ENCODE measurements at regions not wholly inside any gene's neighbourhood (a gene's known extent, or its start where the extent isn't known, plus 50 kb on each side); places are given as distances from the start of the nearest gene placed in this dataset.

- no peak for DNase-seq
These were observed 329.8 kb upstream of the RASGRP1 start for GRCh38 chr15:38894243-38894948.

DNA sequence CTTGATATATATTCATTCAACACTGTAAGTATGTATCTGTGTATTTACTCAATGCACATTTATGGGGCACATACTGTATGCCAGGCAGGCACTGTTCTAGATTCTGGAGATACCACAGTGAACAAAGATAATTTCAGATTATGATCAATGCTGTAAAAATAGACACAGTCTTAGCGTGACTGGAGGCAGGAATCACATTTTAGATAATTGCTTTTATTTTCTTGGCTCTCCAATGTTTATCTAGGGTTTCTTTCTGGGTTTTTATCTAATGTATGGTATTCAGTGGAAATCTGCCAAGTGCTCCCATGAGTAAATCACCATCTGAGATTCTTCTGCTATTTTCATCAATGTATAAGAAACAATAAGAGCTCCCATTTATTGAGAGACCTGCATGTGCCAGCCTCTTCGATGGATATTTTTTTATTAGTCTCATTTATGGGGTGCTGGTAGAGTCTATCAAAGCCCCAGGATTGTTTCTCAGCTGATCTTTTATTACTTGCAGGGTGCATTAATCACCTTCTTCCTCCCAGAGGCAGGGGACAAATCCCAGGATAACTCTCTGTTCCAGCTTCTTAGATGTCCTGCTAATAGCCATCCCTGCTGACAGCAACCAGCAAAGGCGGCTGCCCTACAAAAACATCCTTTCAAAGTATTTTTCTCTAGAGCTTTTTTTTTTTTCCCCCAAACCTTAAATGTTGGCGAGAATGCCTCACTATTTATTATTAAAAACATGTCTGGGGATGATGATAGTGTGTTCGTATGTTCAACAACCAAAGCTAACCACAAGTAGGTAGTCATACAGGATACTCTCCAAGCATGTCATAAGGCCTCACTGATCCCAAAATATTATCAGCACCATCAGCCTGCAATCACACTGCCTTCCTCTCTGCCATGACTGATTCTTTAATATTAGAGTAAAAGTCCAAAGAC lies 331.0 kb upstream of the RASGRP1 start:
- DNase-seq = no peak

- DNase-seq = no peak
These were observed 332.0 kb upstream of the RASGRP1 start for GRCh38 chr15:38896647-38897046.

DNA sequence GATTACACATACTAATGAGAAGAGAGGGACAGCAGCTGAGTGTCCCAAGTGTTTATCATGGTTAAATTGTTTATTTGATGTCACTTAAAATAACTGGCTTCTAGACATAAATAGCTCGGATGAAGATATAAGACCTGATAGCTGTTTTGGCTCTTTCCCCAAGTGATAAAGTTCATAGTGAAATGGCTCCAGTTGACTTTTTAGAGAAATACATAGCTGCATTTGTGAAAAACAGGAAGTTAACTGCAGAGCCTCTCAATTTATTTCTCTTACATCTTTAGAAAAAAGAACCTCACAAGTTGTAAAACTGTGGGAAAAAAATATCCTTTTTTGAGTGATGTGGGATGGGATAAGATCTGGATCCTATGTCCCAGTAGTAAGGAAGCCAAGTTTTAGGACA lies 332.9 kb upstream of the RASGRP1 start:
- DNase-seq = no peak

DNA sequence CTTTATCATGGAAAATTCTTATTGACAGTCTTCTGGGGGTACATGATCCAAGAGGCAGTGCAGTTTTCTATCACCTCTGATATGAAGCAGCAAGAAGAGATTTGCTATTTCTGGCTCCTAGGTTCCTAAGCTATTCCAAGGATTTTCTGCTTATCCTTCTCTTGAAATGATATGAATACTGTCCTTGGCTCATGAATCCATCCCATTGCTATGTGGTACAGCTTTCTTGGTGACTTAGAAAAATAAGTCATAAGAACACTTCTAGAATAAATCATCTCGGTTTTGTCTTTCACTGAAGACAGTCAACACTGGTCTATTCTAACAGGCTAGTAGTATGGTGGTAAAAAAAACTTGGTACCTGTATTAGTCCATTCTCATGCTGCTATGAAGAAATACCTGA lies 333.6 kb upstream of the RASGRP1 start:
- no peak for DNase-seq

DNA sequence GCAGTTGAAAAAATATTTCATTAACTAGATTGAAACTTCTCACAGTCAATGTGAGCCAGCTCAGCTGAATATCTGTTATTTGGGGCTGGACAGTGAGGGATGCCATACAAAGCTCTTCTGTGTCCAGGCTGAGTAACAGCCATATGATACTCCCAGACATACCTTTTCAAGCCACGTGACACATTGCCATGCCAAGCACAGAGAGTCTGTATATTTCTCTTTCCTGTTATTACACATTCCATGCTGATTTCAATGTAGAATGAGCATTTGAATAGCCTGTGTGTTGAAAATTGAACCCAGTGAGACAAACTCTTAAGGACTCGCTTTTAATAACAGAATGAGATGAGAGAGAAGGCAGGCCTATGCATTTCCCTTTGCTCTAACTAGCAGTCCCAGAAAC lies 334.7 kb upstream of the RASGRP1 start:
- DNase-seq = no peak

GRCh38 chr15:38904298-38904697 lies 339.7 kb upstream of the RASGRP1 start:
- no peak for DNase-seq

DNA sequence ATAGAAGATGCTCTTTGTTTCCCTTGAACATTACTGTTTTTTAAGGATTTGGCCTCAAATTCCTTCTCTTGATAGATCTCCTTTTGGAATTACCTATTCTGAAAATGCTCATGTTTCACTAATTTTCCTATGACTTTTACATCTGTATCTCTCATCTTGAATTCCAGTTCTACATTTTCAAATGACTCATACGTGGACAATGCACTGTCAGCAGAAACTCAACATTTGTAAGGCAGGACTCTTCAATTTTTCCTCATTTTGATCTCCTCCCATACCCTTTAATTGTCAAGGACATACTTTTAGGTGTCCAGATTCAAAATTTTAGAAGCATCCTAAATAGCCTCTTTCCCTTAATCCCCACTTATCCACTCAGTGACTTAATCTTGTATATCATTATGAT lies 341.0 kb upstream of the RASGRP1 start:
- DNase-seq = no peak

DNA sequence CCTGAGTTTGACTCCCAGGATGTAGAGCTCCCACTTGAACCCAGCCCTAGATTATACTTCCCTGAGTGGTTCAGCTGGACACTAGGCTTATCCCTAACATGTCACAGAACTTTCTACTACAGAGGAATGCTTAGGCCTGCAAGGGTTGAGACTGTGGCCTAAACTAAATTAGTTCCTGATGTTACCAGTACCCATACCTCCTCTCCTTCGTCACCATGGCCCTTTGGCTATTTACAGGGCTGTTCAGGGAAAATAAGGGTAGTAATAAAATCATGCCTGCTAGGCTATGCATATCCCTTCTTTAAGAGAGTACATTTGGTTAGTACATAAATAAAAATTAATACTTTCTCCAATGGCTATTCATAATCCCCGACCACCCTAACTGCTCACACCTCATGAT lies 356.4 kb upstream of the RASGRP1 start:
- no peak for DNase-seq

DNA sequence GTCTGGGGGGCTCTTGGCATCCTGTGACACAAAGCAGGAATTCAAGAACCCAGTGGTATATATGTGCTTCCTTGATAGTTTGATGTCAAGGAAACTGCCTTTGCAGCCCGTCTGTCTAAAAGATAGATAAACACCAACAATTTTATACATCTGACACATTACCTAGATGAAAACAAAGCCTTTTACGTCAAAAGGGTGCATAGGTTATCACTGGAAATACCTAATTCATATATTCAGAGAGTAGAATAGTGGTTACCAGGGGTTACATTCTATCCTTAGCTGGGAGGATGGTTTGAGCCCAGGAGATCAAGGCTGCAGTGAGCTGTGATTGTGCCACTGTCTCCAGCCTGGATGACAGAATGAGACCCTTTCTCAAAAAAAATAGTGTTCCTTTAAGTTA lies 356.9 kb upstream of the RASGRP1 start:
- DNase-seq = no peak

DNA sequence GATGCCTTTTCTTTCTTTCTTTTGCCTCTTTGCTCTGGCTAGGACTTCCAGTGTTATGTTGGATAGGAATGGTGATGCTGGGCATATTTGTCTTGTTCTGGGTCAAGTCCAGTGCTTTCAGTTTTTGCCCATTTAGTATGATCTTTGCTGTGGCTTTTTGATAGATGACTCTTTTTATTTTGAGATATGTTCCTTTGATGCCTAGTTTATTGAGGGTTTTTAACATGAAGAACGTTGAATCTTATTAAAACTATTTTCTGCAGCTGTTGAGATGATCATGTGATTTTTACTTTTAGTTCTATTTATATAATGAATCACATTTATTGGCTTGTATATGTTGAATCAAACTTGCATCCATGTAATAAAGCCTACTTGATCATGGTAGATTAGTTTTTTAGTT lies 363.8 kb upstream of the RASGRP1 start:
- DNase-seq = no peak

- DNase-seq = no peak
These were observed 366.4 kb upstream of the RASGRP1 start for GRCh38 chr15:38930851-38931572.

DNA sequence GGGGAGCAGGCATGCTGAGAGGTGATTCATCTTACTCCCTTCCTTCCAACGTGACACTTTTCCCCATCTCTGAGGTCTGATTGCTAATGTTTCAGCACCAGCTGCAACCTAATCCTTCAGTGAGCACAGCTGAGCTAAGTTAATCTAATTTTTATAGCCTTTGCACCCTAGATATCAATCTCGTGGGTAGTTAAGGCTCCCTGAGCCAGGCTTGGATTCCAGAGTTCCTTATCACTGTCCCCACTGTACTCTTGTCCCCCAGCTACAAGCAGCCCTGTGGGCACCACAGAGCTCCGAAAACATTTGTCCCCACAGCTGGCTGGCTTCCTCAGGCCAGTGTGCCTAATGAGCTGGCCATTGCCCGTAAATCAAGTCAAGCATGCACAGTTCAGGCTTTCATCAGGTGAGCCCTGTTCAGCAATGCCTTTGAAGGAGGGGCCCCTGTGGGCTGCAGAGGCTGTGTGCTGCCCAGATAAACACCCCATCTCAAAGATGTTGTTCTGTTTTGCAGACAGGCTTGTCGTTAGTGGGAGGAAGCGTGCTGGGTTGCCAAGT lies 376.9 kb upstream of the RASGRP1 start:
- DNase-seq = no peak

DNA sequence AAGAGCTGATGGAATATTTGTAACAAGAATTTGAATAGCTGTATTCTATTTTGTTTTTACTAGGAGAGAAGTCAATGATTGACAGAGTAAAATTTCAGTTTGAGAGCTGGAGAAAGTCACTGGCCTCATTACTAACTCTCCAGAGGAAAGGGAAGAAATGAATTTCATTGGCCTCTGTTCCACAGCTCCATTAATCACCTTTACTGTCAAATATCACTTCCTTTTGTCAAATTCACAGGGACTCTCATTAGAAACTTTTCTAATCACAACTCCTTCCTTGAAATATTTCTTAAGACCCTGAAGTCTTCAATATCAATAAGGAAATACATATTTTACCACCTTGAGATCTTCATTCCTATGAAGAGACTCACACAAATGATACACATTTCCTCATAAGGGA lies 379.9 kb upstream of the RASGRP1 start:
- DNase-seq = no peak

GRCh38 chr15:38945551-38946298 lies 381.1 kb upstream of the RASGRP1 start:
- no peak for DNase-seq

DNA sequence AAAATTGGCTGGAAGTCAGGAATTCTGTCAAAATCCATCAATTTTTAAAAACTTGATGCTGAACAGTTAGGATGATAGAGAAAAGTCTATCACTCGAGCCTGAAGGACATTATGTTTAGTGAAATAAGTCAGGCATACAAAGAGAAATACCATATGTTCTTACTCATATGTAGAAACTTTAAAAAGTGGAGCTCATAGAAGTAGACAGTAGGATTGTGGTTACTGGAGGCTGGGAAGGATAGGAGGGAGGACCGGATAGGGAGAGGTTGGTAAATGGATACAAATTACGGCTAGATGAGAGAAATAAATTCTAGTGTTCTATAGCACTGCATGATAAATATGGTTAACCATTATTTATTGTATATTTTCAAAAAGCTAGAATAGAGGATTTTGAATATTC lies 389.5 kb upstream of the RASGRP1 start:
- no peak for DNase-seq

DNA sequence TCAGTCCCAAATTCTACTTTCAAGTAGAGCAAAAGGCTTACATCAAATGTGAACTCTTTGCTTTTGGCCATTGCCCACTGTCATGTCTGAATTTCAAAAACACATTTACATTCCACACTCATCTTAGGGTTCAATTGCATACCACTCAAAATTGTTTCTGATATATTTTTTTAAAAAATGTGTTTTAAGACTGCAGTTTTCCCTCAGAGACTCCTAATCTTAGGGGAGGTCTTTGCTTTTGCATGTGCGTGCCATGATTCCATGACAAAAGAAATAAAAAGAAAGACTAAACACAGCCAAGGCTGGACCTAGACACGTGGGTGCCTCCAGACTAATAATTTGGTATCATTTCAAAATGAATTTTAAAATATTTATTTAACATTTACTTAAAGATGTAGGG lies 396.8 kb upstream of the RASGRP1 start:
- no peak for DNase-seq

DNA sequence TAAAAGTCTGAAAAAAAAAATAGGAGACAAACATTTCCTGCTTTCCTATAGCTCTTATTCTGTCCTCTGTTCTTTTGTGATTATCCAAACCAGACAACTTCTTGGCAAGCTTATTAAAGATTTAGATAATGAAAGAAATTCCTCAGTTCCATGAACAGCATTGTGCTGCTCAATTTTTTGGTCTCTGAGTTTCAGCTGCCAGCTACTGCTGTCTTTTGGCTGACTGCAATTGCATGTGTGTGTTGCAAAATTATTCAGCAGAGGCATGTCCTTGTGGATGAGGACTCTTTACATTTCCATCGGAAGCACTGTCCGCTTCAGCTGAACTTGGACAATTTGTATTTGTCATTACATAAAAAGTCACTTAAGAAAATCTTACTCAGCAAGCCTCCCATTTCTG lies 397.3 kb upstream of the RASGRP1 start:
- DNase-seq = no peak

GRCh38 chr15:38972831-38973230 lies 408.2 kb upstream of the RASGRP1 start:
- DNase-seq = no peak

GRCh38 chr15:38975282-38975990 lies 410.8 kb upstream of the RASGRP1 start:
- no peak for DNase-seq

GRCh38 chr15:38991126-38991525 lies 426.5 kb upstream of the RASGRP1 start:
- no peak for DNase-seq

- no peak for DNase-seq
These were observed 427.1 kb upstream of the RASGRP1 start for GRCh38 chr15:38991701-38992100.

Measured in CD4-positive, alpha-beta T cell treated with Interferon gamma for 1 hour (primary cell).